ENCODE measurements at regions not wholly inside any gene's neighbourhood (a gene's known extent, or its start where the extent isn't known, plus 50 kb on each side); places are given as distances from the start of the nearest gene placed in this dataset.

- DNase-seq (ENCODE audit: low spot score in 2 of 2, unreplicated experiment in 2 of 2) = no peak
- peaks cover 23% of the 10 kb centered on the region for H3K9me3 Mint-ChIP-seq
- peaks cover 2% of the 10 kb centered on the region for H3K36me3 Mint-ChIP-seq
- H3K4me3 Mint-ChIP-seq = no peak overlapping the region
- no peaks in the 10 kb centered on the region for H3K27me3 Mint-ChIP-seq (ENCODE audit: low read depth)
- no peak for TF ChIP-seq CTCF (IDR thresholded peaks at IDR 0.05; ENCODE audit: unreplicated experiment)
- no peak overlapping the region for H3K27ac Mint-ChIP-seq
- H3K4me1 Mint-ChIP-seq = no peaks in the 10 kb centered on the region
Measured at GRCh38 chr12:72723732-72724131, 451.6 kb downstream of the TRHDE start.

DNA sequence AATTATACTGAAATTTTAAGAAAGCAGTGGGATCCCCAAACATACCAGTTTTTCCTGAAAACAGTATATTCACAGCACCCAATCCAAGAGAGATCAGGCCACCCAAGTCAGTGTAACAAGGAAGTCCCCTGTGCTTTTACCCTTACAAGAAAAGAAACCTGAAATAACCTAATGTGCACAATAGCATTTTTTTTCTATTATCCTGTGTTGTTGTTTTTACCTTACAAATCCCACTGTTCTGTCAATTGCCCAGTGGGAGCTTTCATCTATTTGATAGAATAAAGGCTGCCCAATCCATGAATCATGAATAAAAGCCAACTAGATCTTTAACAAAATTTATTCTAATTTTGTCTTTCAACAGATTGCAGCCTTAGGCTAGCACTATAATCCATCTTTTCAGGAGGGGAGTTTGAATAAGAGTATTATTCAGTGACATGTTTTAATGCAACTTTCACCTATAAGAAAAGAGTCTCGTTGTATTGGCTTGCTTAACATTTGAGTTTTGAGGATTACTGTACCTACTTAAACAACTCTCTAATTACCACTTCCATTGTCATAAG, 457.4 kb downstream of the TRHDE start:
- H3K27ac Mint-ChIP-seq = no peak overlapping the region
- TF ChIP-seq CTCF (IDR thresholded peaks at IDR 0.05; ENCODE audit: unreplicated experiment) = no peak
- H3K4me3 Mint-ChIP-seq = no peak overlapping the region
- H3K4me1 Mint-ChIP-seq = peaks cover 9% of the 10 kb centered on the region
- H3K36me3 Mint-ChIP-seq = no peaks in the 10 kb centered on the region
- H3K27me3 Mint-ChIP-seq (ENCODE audit: low read depth) = no peaks in the 10 kb centered on the region
- DNase-seq (ENCODE audit: low spot score in 2 of 2, unreplicated experiment in 2 of 2) = no peak
- H3K9me3 Mint-ChIP-seq = peaks cover 4% of the 10 kb centered on the region

GRCh38 chr12:72734581-72734980, 462.4 kb downstream of the TRHDE start:
- no peak for TF ChIP-seq CTCF (IDR thresholded peaks at IDR 0.05; ENCODE audit: unreplicated experiment)
- no peaks in the 10 kb centered on the region for H3K27me3 Mint-ChIP-seq (ENCODE audit: low read depth)
- H3K9me3 Mint-ChIP-seq = no peaks in the 10 kb centered on the region
- H3K4me3 Mint-ChIP-seq = no peak overlapping the region
- H3K4me1 Mint-ChIP-seq = peaks cover 10% of the 10 kb centered on the region
- no peak overlapping the region for H3K27ac Mint-ChIP-seq
- H3K36me3 Mint-ChIP-seq = no peaks in the 10 kb centered on the region
- DNase-seq (ENCODE audit: low spot score in 2 of 2, unreplicated experiment in 2 of 2) = no peak

- Mint-ChIP-seq H3K9me3 (peaks cover 24% of the 10 kb centered on the region), H3K4me1 (peaks cover 6% of the 10 kb centered on the region), H3K27ac (no peak overlapping the region), H3K4me3 (no peak overlapping the region), H3K27me3 (ENCODE audit: low read depth) (no peaks in the 10 kb centered on the region), H3K36me3 (peaks cover 5% of the 10 kb centered on the region)
- no peak for TF ChIP-seq CTCF (IDR thresholded peaks at IDR 0.05; ENCODE audit: unreplicated experiment)
- DNase-seq (ENCODE audit: low spot score in 2 of 2, unreplicated experiment in 2 of 2) = no peak
Measured at GRCh38 chr12:72738811-72739210, 466.6 kb downstream of the TRHDE start.

DNA sequence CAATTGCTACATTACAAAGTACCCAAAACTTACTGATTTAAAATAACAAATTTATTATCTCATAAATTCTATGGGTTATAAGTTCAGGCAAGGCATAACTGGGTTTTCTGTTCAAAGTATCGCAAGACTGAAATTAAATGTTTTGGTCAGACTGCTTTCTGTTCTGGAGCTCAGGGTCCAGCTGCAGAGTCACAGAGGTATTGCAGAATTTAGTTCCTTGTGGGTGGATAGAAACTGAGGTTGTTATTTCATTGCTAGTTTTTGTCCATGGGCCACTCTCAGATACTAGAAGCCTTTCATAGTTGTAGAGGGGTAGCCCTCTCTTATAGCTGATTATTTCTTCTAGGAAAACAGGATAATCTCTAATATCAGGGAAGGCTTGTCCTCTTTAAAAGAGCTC, 467.9 kb downstream of the TRHDE start:
- Mint-ChIP-seq H3K4me1 (no peaks in the 10 kb centered on the region), H3K36me3 (peaks cover 7% of the 10 kb centered on the region), H3K4me3 (no peak overlapping the region), H3K9me3 (peaks cover 36% of the 10 kb centered on the region), H3K27ac (no peak overlapping the region), H3K27me3 (ENCODE audit: low read depth) (no peaks in the 10 kb centered on the region)
- TF ChIP-seq CTCF (IDR thresholded peaks at IDR 0.05; ENCODE audit: unreplicated experiment) = no peak
- DNase-seq (ENCODE audit: low spot score in 2 of 2, unreplicated experiment in 2 of 2) = no peak

GRCh38 chr12:72742568-72742967, 470.4 kb downstream of the TRHDE start:
- H3K4me3 Mint-ChIP-seq = no peak overlapping the region
- TF ChIP-seq CTCF (IDR thresholded peaks at IDR 0.05; ENCODE audit: unreplicated experiment) = no peak
- H3K4me1 Mint-ChIP-seq = no peaks in the 10 kb centered on the region
- DNase-seq (ENCODE audit: low spot score in 2 of 2, unreplicated experiment in 2 of 2) = no peak
- no peak overlapping the region for H3K27ac Mint-ChIP-seq
- H3K9me3 Mint-ChIP-seq = peaks cover 42% of the 10 kb centered on the region
- H3K27me3 Mint-ChIP-seq (ENCODE audit: low read depth) = no peaks in the 10 kb centered on the region
- H3K36me3 Mint-ChIP-seq = peaks cover 7% of the 10 kb centered on the region

Measured in mesothelial cell of epicardium (in vitro differentiated cells).